Breast epithelium (tissue), 4 donors: ENCODE measurements at regions not wholly inside any gene's neighbourhood (a gene's known extent, or its start where the extent isn't known, plus 50 kb on each side); places are given as distances from the start of the nearest gene placed in this dataset.

Source experiments
- DNase-seq, 2 donors: peaks; one replicate each; pipeline ENCODE4 v3.0.0-alpha.2; 2019; ENCODE audit warnings: low spot score in 2 of 2
- H3K27ac ChIP-seq, 2 donors: fragments of 200-600 bp; sonication (generic) in 1 of 2; one replicate each; pipeline ENCODE4 v1.5.1; 2016 to 2019; ENCODE audit warnings: mild to moderate bottlenecking in 1 of 2
- H3K27me3 ChIP-seq, 2 donors: fragments of 200-600 bp; sonication (generic) in 1 of 2; one replicate each; pipeline versions ENCODE4 v1.5.1 to v1.6.0; 2017 to 2019; ENCODE audit warnings: control low read depth in 1 of 2, mild to moderate bottlenecking in 1 of 2
- H3K36me3 ChIP-seq: fragments of 200-600 bp; one replicate; pipeline ENCODE4 v1.5.1; 2019
- H3K4me1 ChIP-seq, 2 donors: fragments of 200-600 bp; sonication (generic); one replicate each; pipeline ENCODE4 v1.5.1; 2016 to 2019; ENCODE audit warnings: control low read depth in 1 of 2
- H3K4me3 ChIP-seq, 3 donors: fragments of 200-600 bp; sonication (generic); 1 replicate in 2 of 3; 2 replicates in 1 of 3; pipeline ENCODE4 v1.5.1; 2016 to 2019; ENCODE audit warnings: mild to moderate bottlenecking in 3 of 3, moderate library complexity in 2 of 3
- H3K9me3 ChIP-seq, 2 donors: fragments of 200-600 bp; sonication (generic) in 1 of 2; one replicate each; pipeline ENCODE4 v1.5.1; 2016 to 2019; ENCODE audit warnings: control low read depth in 1 of 2
- POLR2A ChIP-seq: fragments of 450-650 bp; IDR thresholded peaks from one replicate; pipeline ENCODE4 v1.6.1; 2016; ENCODE audit warnings: antibody characterized with exemption, mild to moderate bottlenecking, moderate library complexity
- POLR2AphosphoS5 ChIP-seq, 3 donors: sonication (generic); formaldehyde crosslinking; IDR thresholded peaks; one replicate each; pipeline ENCODE4 v1.6.1; 2017; ENCODE audit warnings: antibody characterized with exemption in 3 of 3
- intact Hi-C: fragments of 100-400 bp; cut with DNase I; formaldehyde crosslinking; loops from one replicate; pipeline ENCODE4 v1.15.1; 2023; ENCODE audit warnings: low total_unique reads
- TF ChIP-seq, protein P1 (sequence below), 3 donors: fragments of 450-650 bp; IDR thresholded peaks; one replicate each; pipeline ENCODE4 v1.5.1; 2016 to 2017; ENCODE audit warnings: antibody characterized with exemption in 3 of 3, mild to moderate bottlenecking in 3 of 3, moderate library complexity in 3 of 3

DNA sequence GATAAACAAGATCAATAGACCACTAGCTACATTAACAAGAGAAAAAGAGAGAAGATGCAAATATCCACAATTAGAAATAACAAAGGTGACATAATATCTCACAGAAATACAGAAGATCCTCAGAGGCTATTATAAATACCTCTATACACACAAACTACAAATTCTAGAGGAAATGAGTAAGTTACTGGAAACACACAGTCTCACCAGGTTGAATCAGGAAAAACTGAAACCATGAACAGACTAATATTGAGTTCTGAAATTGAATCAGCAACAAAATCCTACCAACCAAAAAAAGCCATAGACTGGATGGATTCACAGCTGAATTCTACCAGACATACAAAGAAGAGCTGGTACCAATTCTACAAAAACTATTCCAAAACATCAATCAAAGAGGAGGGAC is 211.8 kb upstream of the CPEB2 start:
- Histone ChIP-seq H3K4me1 (no peaks in the 10 kb centered on the region), H3K36me3 (no peaks in the 10 kb centered on the region), H3K9me3 (peaks cover 4 to 16% of the 10 kb centered on the region in 2 donors), H3K4me3 (no peak overlapping the region), H3K27ac (no peak overlapping the region), H3K27me3 (no peaks in the 10 kb centered on the region)
- intact Hi-C loops, result no loop called here
- no peak for DNase-seq
- no peak for TF ChIP-seq POLR2A
- TF ChIP-seq, protein P1, sequence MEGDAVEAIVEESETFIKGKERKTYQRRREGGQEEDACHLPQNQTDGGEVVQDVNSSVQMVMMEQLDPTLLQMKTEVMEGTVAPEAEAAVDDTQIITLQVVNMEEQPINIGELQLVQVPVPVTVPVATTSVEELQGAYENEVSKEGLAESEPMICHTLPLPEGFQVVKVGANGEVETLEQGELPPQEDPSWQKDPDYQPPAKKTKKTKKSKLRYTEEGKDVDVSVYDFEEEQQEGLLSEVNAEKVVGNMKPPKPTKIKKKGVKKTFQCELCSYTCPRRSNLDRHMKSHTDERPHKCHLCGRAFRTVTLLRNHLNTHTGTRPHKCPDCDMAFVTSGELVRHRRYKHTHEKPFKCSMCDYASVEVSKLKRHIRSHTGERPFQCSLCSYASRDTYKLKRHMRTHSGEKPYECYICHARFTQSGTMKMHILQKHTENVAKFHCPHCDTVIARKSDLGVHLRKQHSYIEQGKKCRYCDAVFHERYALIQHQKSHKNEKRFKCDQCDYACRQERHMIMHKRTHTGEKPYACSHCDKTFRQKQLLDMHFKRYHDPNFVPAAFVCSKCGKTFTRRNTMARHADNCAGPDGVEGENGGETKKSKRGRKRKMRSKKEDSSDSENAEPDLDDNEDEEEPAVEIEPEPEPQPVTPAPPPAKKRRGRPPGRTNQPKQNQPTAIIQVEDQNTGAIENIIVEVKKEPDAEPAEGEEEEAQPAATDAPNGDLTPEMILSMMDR (IDR thresholded peaks at IDR 0.05), result no peak
- no peak for TF ChIP-seq POLR2AphosphoS5 (IDR thresholded peaks at IDR 0.05)

DNA sequence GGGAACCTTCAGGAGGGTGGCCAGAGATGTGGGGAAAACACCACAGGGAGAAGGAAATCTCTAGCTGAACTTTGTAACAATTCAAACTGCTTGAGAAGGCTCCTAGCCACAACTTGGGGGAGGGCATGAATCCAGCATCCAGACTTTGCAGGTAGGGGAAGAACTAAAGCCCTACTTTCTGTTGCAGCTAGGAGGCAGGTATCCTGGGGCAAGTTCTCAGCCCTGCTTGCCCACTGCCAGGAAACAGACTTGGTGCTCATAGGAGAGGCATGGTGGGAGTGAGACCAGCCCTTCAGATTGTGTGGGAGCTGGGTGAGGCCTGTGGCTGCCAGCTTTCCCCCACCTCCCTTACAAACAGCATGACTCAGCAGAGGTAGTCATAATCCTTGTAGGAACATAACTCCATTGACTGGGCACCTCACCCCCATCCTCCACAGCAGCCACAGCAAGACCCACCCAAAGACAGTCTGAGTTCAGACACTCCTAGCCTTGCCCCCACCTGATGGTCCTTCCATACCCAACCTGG is 209.5 kb upstream of the CPEB2 start:
- DNase-seq, result no peak
- TF ChIP-seq POLR2A (no peak), POLR2AphosphoS5 (IDR thresholded peaks at IDR 0.05) (no peak)
- TF ChIP-seq, protein P1 (IDR thresholded peaks at IDR 0.05), result no peak

DNA sequence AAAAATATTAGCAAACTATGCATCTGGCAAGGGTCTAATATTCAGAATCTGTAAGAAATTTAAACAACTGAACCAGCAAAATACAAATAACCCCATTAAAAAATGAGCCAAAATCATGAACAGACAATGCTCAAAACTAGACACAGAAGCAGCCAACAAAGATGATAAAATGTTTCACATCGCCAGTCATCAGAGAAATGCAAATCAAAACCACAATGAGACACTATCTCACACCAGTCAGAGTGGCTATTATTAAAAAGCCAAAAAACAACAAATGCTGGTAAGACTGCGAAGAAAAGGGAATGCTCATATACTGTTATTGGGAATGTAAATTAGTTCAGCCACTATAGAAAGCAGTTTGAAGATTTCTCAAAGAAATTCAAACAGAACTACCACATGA is 201.3 kb upstream of the CPEB2 start:
- no peak for DNase-seq
- Histone ChIP-seq H3K4me1 (no peaks in the 10 kb centered on the region), H3K4me3 (no peak overlapping the region), H3K36me3 (no peaks in the 10 kb centered on the region), H3K9me3 (peaks cover 7 to 9% of the 10 kb centered on the region in 2 donors), H3K27me3 (no peaks in the 10 kb centered on the region), H3K27ac (no peak overlapping the region)
- intact Hi-C loops, result no loop called here
- no peak for TF ChIP-seq POLR2A
- TF ChIP-seq POLR2AphosphoS5 (IDR thresholded peaks at IDR 0.05), result no peak
- TF ChIP-seq, protein P1 (IDR thresholded peaks at IDR 0.05), result no peak

More for the DNA sequence above, 209.5 kb upstream of the CPEB2 start:
- H3K9me3 ChIP-seq, result peaks cover 4 to 16% of the 10 kb centered on the region in 2 donors
- intact Hi-C loops, result no loop called here
- H3K4me3 ChIP-seq, result no peak overlapping the region
- no peak overlapping the region for H3K27ac ChIP-seq
- H3K27me3 ChIP-seq, result no peaks in the 10 kb centered on the region
- H3K4me1 ChIP-seq, result no peaks in the 10 kb centered on the region
- H3K36me3 ChIP-seq, result no peaks in the 10 kb centered on the region

DNA sequence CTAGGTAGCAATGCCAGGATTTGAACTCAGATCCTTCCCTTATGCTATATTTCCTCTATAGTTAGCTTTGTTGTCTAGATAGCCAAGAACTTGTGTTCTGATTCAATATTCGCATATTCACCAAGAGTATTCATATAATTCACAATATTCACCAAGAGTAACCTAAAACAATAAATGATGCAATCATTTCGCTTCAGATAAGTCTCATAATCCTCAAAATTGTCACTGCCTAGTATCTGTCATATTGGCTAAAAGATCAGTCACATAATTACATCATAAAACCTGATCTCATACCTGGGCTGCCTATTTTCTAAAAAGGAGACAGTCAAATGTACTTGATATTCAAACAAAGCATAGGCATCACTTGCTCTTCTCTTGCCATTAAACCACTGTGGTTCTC is 199.7 kb upstream of the CPEB2 start:
- no peaks in the 10 kb centered on the region for H3K27me3 ChIP-seq
- no peak for DNase-seq
- TF ChIP-seq POLR2A (no peak), POLR2AphosphoS5 (IDR thresholded peaks at IDR 0.05) (no peak)
- TF ChIP-seq, protein P1 (IDR thresholded peaks at IDR 0.05), result no peak

DNA sequence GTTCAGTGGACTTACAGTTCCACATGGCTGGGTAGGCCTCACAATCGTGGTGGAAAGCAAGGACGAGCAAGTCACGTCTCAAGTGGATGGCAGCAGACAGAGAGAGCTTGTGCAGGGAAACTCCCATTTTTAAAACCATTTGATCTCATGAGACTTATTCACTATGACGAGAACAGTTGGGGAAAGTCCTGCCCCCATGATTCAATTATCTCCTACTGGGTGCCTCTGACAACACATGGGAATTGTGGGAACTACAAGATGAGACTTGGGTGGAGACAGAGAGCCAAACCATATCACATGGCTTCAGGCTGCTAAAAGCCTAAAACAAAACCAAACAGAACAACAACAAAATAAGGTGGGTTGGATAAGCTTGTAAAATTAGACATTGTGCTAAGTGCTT is 194.4 kb upstream of the CPEB2 start:
- Histone ChIP-seq H3K4me1 (no peaks in the 10 kb centered on the region), H3K4me3 (no peak overlapping the region), H3K27me3 (no peaks in the 10 kb centered on the region), H3K9me3 (no peaks in the 10 kb centered on the region), H3K27ac (no peak overlapping the region), H3K36me3 (no peaks in the 10 kb centered on the region)
- TF ChIP-seq POLR2A, result no peak
- no peak for TF ChIP-seq POLR2AphosphoS5 (IDR thresholded peaks at IDR 0.05)
- TF ChIP-seq, protein P1 (IDR thresholded peaks at IDR 0.05), result no peak
- intact Hi-C loops, result no loop called here
- no peak for DNase-seq

More for the DNA sequence above, 199.7 kb upstream of the CPEB2 start:
- peaks cover 7 to 9% of the 10 kb centered on the region in 2 donors for H3K9me3 ChIP-seq
- H3K36me3 ChIP-seq, result no peaks in the 10 kb centered on the region
- H3K4me3 ChIP-seq, result no peak overlapping the region
- no peaks in the 10 kb centered on the region for H3K4me1 ChIP-seq
- H3K27ac ChIP-seq, result no peak overlapping the region
- intact Hi-C loops, result no loop called here
